NCI-H2171 (cell line): ENCODE measurements at regions not wholly inside any gene's neighbourhood (a gene's known extent, or its start where the extent isn't known, plus 50 kb on each side); places are given as distances from the start of the nearest gene placed in this dataset.

ENCODE experiments used
- DNase-seq: peaks from one replicate; lab custom pipeline; 2025; lab: John Stamatoyannopoulos, UW

- no peak for DNase-seq
Measured at GRCh38 chr5:143497749-143498148, 94.3 kb upstream of the NR3C1 start.

GRCh38 chr5:143496943-143497342 lies 93.5 kb upstream of the NR3C1 start:
- no peak for DNase-seq

DNA sequence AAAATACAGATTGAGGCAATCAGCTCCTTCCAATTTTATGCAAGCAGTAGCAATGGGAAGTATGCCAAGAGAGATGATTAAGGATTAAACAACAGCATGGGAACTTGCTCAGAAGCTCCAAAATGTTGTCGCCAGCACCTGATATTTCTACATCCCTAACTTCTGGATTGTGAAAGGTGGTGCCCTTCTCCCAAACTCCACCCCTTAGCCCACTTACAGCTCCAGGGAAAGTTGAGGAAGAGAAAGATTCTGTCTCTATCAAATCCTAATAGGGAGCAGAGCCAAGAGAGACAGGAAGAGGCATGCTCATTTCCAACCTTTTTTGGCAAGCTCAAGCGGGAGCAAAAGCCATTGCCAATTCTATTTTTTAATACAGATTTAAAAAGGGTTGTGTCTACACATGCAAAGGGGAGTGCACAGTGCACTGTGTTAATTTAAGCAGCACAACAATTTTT lies 92.4 kb upstream of the NR3C1 start:
- DNase-seq: no peak

DNA sequence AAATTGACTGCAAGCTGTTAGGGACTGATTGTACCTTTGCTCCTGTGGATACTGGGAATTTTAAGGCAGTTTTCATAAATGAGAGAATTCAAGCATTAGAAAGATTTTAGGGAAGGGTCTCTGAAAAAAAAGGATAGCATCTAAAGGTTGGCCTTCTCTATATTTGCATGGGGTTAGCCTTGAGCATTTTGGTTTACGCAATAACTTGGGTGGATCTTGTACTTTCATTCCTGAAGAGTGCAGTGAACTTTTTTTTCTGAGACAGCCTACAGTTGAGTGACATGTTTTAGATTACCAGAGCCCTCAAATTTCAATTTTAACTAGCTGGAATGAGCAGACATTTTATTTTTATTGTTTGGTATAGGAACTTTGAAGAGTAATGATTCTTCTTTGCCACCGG lies 91.6 kb upstream of the NR3C1 start:
- no peak for DNase-seq

GRCh38 chr5:143494595-143494994 lies 91.1 kb upstream of the NR3C1 start:
- no peak for DNase-seq

DNA sequence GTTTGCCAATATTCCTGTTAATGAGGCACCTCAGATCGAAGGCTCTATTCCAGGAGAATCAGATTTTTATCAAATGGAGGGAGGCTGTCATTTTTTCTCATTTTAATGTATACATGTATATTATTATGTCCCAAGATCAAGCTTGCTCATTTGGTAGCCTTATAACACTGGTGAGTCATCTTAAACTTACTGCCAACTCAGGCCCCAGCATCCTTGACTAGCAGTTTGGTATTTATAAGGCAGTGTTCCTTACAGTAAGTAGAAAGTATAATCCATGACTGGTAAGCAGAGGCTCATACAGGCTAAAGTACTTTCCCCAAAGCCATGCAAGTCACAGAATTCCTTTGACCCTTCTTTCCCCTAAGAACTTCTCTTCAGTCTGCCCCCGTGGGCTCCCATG lies 90.7 kb upstream of the NR3C1 start:
- DNase-seq: no peak

GRCh38 chr5:143492783-143493182 lies 89.3 kb upstream of the NR3C1 start:
- DNase-seq: no peak

DNA sequence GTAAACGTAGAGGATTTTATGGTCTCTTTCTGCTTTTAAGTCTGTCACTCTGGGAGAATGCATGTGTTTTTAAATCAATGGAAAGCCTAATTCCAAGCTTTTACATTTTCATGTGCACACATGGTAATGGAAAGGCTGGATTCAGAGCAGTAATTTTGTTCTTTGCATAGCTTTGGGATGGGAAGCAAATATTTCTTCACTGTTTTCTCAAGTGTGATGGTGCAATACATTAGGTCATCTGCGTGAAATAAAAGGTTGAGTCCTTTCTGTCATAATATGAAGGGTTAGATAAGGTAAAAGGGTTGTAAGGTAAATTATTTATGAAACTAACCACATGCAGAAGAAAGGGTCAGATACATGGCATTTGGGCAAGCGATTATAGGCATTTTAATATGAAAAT lies 88.2 kb upstream of the NR3C1 start:
- no peak for DNase-seq

GRCh38 chr5:143488381-143488780 lies 84.9 kb upstream of the NR3C1 start:
- no peak for DNase-seq

DNA sequence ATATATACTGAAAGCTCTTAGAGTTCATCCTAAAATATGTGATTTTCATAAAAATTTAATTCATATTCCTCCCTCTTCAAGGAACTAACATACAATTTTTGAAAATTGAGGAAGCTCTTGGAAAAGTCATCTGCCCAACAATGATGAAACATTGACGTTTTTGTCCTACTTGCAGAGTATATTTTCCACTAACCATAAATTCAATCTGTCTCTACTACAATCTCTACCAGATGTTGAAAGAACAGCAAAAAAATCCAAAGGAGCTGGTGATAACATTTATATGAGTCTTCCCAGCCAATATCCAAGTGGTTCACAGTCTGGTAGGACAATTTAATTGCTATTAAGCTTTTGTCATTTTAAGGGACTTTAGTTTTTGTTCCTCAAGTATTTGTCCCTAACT lies 81.1 kb upstream of the NR3C1 start:
- DNase-seq: no peak

DNA sequence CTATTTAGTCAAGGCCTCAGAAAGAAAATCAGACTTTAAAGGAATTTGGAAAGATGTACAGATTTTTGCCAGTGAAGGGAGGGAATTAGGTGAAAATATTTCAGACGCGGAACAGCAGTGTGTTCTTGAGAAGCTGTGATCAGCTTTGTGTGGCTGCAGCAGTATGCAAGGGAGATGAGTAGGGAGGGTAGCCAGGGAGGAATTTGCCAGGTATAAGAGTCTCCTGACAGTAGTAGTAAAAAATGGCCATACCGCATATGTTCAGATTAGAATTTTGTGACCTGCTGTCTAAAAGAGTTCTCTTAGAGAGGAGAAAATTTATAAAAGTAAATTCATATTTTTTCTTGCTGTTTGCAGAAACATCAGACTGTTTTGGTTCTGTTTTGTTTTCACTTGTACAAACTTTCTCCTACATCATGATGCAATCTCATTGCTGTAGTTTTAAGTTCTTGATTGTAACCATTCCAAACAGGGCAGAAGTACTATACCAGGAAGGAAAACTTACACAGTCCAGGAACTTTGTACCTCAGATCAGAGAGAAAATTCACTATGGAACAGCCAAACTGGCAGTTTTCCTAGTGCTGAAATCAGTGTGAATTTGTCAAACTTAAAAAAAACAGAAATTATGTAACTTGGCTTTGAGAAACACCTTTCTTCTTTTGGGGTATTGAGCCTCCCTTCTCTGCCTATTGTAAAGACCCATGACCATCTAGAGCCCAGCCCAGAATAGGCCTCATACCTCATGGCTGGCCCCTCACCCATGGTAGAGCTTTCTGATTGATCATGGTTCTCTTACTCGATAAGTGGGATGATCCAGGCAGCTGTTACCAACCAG lies 78.4 kb upstream of the NR3C1 start:
- no peak for DNase-seq

GRCh38 chr5:143480001-143480400 lies 76.5 kb upstream of the NR3C1 start:
- no peak for DNase-seq

GRCh38 chr5:143479394-143479793 lies 75.9 kb upstream of the NR3C1 start:
- DNase-seq: no peak

GRCh38 chr5:143476601-143477211 lies 73.2 kb upstream of the NR3C1 start:
- no peak for DNase-seq

- DNase-seq: no peak
Measured at GRCh38 chr5:143474616-143475015, 71.1 kb upstream of the NR3C1 start.

DNA sequence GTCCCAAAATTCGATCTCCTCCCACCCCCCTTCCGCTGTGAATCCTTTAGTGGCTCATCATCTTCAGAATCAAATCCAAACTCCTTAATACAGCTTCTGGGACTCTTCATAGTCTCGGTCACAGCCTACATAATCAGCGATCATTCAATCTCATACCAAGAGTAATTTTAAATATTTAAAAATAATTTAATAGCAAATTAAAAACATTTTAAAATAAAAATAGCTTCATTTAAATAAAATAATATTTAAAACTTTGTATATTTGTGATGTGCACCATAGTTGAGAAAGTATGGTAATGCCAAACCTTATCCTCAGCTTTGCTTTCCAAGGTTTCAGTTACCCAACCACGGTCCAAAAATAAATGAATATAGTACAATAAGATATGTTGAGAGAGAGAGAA lies 70.0 kb upstream of the NR3C1 start:
- no peak for DNase-seq

- DNase-seq: no peak
Measured at GRCh38 chr5:143472576-143472975, 69.1 kb upstream of the NR3C1 start.

GRCh38 chr5:143471666-143472464 lies 68.4 kb upstream of the NR3C1 start:
- DNase-seq: no peak

DNA sequence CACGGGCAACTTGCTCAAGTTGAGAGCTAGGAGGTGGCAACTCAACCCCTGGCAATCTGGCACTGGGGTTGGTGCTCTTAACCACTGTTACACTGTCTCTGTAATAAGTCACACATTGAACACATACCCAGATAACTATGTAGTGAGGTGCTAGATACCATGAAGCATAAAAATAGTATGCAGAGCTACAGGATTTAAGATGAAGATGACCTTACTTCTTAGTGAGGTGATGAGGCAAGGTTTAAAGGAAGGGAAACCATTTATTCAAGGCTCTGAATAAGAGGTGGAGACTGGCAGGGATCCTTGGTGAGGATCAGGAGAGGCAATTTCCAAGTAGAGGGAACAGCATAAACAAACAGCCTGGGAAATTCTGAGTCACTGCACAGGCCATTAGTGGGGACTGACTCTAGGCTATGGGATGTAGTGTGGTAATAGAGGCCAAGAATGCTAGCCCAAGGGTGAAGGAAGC lies 67.6 kb upstream of the NR3C1 start:
- DNase-seq: no peak

DNA sequence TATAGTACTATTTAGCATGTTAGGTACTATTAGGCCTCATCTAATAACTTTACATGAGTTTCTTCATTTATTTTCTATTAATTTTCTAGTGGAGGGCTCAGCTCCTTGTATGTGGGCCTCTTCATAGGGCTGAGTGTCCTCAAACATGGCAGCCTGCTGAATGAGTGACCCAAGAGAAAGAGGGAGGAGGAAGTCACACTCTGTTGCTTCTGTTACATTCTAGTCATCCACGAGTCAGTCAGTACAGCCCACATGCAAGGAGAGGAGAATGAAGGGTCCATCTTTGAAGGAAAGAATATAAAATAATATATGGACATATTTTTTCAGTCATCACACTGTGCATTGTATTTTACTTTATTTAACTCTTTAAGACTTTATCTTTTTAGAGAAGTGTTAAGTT lies 66.6 kb upstream of the NR3C1 start:
- DNase-seq: no peak

DNA sequence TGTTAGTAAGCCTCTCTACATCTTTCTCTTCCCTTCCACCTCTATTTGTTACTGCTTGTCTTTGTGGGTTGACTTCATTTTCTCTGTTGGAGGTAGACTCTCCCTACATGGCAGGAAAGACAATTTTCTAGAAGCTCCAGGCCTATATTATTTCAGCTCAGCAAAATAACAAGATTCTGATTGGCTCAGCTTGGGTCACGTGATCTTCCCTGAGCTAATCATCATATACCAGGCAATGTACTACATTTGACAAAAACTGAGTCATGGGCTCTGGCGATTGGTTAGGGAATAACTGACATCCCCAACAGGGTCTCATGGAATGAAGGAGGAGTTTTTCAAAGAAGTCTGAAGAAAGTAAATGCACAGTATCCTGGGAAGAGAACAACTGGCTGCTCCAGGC lies 65.6 kb upstream of the NR3C1 start:
- no peak for DNase-seq

DNA sequence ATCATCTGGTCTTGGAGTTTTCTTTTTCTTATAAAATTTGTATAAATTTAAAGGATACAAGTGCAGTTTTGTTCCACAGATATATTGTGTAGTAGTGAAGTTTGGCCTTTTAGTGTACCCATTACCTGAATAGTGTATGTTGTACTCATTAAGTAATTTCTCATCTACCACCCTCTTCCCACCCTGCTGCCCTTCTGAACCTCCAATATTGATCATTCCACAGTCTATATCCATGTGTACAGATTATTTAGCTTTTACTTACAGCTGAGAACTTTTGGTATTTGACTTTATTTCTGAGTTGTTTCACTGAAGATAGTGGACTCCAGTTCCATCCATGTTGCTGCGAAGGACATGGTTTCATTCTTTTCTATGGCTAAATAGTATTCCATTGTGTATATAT lies 63.1 kb upstream of the NR3C1 start:
- DNase-seq: no peak
